PFSK-1 (cell line): ENCODE measurements at regions not wholly inside any gene's neighbourhood (a gene's known extent, or its start where the extent isn't known, plus 50 kb on each side); places are given as distances from the start of the nearest gene placed in this dataset.

Source experiments
- FOXP2 ChIP-seq: optimal IDR thresholded peaks from 2 replicates; pipeline ENCODE3; 2011; ENCODE audit warnings: borderline replicate concordance, control low read depth, inconsistent platforms; ENCODE audit not compliant: insufficient read depth; ENCODE audit errors: extremely low read length, extremely low read depth
- POLR2AphosphoS5 ChIP-seq: IDR thresholded peaks from 2 replicates; pipeline ENCODE4 v1.6.1; 2012; ENCODE audit warnings: low read depth, mild to moderate bottlenecking, control low read depth, low read length, moderate library complexity
- REST ChIP-seq, 2 experiments: IDR thresholded peaks; 2 replicates each; pipeline versions ENCODE4 v1.6.1 to v1.8.0; 2011 to 2012; ENCODE audit warnings: low read depth in 2 of 2, low read length in 2 of 2, control low read depth in 1 of 2, inconsistent platforms in 1 of 2, mild to moderate bottlenecking in 1 of 2, moderate library complexity in 1 of 2; ENCODE audit not compliant: insufficient read depth in 1 of 2
- SIN3A ChIP-seq: IDR thresholded peaks from 2 replicates; pipeline ENCODE4 v1.6.1; 2012; ENCODE audit warnings: mild to moderate bottlenecking, low read length, moderate library complexity, borderline replicate concordance; ENCODE audit not compliant: insufficient read depth
- TAF1 ChIP-seq: IDR thresholded peaks from 2 replicates; pipeline ENCODE4 v1.6.1; 2012; ENCODE audit warnings: low read length, control low read depth, borderline replicate concordance; ENCODE audit not compliant: insufficient read depth

- TF ChIP-seq TAF1 (no peak), POLR2AphosphoS5 (no peak), FOXP2 (no peak), SIN3A (no peak)
Measured at GRCh38 chr6:125534430-125535263, 214.8 kb upstream of the HEY2 start.

GRCh38 chr6:125537090-125537489 is 212.3 kb upstream of the HEY2 start:
- no peak for TF ChIP-seq REST (IDR thresholded peaks at IDR 0.05; ENCODE audit: insufficient read depth in 1 of 2, low read depth in 2 of 2, low read length in 2 of 2)
- no peak for TF ChIP-seq FOXP2
- TF ChIP-seq TAF1 = no peak

- no peak for TF ChIP-seq FOXP2
- no peak for TF ChIP-seq SIN3A
- no peak for TF ChIP-seq TAF1
- TF ChIP-seq POLR2AphosphoS5 = no peak
- TF ChIP-seq REST (IDR thresholded peaks at IDR 0.05; ENCODE audit: insufficient read depth in 1 of 2, low read depth in 2 of 2, low read length in 2 of 2) = no peak
Measured at GRCh38 chr6:125539892-125540291, 209.5 kb upstream of the HEY2 start.

GRCh38 chr6:125544819-125545218 is 204.6 kb upstream of the HEY2 start:
- no peak for TF ChIP-seq TAF1

GRCh38 chr6:125546841-125547251 is 202.6 kb upstream of the HEY2 start:
- TF ChIP-seq SIN3A = no peak
- no peak for TF ChIP-seq REST (IDR thresholded peaks at IDR 0.05; ENCODE audit: insufficient read depth in 1 of 2, low read depth in 2 of 2, low read length in 2 of 2)
- TF ChIP-seq FOXP2 = no peak
- TF ChIP-seq TAF1 = no peak
- TF ChIP-seq POLR2AphosphoS5 = no peak

- TF ChIP-seq FOXP2 = no peak
- no peak for TF ChIP-seq REST (IDR thresholded peaks at IDR 0.05; ENCODE audit: insufficient read depth in 1 of 2, low read depth in 2 of 2, low read length in 2 of 2)
- no peak for TF ChIP-seq SIN3A
- no peak for TF ChIP-seq POLR2AphosphoS5
- no peak for TF ChIP-seq TAF1
Measured at GRCh38 chr6:125547381-125547780, 202.1 kb upstream of the HEY2 start.
